DMS153 (cell line): ENCODE measurements at regions not wholly inside any gene's neighbourhood (a gene's known extent, or its start where the extent isn't known, plus 50 kb on each side); places are given as distances from the start of the nearest gene placed in this dataset.

Source experiments
- DNase-seq: peaks from one replicate; lab custom pipeline; 2025; lab: John Stamatoyannopoulos, UW

DNA sequence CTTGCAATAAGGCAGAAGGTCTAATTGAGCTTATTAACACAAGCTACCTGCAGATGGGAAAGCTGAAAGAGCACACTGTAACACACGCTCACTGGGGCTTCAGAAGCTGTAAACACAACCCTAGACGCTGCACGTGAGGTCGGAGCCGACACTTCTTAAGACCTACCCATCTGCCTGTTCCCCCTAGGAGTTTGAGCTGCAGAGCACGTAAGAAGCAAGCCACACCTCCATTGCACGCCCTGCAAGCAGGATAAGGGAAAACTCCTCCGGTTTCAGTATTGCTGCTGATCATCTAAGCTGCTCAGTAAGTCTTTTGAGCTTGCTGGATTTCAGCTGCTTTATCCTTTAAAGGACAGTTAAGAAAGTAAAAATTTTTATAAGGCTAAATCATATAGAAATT lies 244.0 kb upstream of the ZWINT start:
- DNase-seq = no peak

DNA sequence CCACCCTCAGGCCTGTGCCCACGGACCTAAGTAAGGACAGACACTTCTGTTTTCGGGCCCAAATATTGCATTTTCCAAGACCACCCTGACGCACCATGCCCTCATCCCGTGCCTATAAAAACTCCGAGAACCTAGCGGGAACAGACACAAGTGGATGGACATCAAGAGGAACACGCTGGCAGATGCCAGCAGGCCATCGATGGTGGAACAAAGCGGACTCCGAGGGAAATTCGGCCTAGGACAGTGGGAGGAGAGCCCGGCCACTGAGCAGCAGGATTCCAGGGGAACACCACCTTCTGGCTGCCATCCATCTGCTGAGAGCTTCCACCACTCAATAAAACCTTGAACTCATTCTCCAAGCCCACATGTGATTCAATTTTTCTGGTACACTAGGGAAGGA lies 243.6 kb upstream of the ZWINT start:
- no peak for DNase-seq

GRCh38 chr10:56599201-56599600 lies 238.1 kb upstream of the ZWINT start:
- DNase-seq = no peak

DNA sequence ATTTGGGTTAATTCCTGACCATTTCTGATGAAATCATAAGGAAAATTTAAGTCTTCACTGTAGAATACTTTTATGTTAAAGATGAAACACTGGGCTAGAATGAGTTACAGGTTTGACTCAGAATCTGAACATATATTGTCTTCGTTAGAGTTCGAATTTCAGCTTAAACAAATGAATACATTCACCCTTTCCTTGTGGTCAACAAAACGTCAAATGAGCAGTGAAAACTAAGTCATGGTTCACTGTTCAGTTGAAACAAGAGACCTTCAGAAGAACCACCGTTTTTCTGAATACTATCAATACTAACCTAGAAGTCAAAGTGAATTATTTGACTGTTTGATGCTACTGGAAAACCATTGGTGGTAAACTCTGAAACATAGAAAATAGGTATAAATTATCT lies 235.2 kb upstream of the ZWINT start:
- DNase-seq = no peak

DNA sequence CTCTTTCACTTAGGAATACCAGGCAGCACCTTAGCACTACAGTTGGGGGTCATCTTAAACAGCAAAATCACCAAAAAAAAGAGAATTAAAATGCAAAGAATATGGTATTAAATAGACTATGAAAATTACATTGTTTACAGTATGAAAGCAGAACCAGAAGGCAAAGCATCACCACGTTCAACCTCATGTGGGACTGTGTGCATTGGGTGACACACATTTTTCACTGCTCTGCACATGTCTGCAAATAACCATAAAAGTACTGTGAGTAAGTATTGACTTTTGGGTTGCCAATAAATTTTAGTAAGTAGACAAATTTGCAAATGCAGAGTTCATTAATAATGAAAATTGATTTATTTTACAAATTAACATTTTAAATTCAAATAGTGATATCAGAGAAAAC lies 232.1 kb upstream of the ZWINT start:
- no peak for DNase-seq

GRCh38 chr10:56586461-56586891 lies 225.4 kb upstream of the ZWINT start:
- no peak for DNase-seq

DNA sequence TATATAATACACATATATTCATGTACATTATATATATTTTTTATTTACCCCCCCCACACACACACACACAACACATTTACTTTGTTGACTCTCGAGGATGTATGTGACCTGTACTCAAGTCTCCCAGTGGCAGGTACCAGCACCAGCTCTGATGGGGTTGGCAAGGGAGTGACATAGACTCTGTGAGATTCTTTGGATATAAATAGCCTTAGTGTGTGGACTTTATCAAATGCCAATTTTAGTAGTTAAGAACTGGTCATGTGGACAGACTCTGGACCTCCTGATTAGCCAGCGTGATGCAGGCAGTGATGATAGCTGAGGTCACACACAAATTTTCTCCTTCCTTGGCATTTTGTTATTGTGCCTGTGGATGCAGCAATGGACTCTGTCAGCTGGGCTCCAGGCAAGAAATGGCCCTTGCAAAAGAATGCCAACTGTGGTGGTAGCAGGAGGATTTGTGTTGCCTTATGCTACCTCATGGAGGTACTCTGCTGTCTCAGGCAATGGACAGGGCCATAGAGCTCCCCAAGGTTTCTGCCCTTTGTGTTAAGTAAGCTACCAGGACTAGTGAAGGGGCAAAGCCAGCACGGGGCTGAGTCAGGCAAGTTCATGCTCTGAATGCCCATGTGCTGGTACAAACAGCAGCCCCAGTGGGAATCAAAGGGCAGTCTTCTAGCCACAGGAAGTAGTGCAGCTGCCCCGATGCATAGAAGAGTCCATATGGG lies 224.6 kb upstream of the ZWINT start:
- no peak for DNase-seq

GRCh38 chr10:56583316-56583715 lies 222.3 kb upstream of the ZWINT start:
- DNase-seq = no peak

DNA sequence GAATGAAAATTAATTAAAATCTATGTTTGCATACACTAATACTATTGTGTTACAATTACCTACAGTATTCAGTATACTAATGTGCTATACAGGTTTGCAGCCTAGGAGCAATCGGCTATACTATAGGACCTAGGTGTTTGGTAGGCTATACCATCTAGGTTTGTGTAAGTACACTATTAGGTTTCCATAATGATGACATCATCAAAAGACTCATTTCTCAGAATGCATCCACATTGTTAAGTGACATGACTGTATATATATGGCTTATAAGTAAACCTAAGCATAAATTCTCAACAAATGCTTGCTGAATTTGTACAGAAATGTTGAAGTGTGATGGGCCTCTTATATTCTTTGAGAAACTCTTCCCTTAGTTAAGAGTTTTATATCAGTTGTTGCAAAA lies 206.5 kb upstream of the ZWINT start:
- DNase-seq = no peak

DNA sequence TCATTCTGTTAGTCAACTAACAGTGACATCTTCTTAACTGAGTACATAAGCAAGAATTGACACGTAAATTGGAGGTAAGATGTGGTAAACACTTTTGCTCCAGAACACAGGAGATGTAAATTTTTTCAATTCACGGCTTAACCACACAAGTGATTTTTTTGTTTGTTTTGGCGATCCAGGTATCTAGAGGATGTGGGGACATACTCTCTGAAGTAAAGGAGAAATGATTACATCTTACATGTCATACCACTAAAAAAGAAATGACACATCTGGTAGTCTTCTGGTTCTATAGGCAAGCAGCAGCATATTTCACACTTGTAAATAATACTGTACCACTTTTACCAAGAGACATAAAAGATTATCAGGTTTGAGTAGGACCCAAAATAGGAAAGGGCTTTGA lies 200.3 kb upstream of the ZWINT start:
- DNase-seq = no peak

GRCh38 chr10:56551037-56551436 lies 190.0 kb upstream of the ZWINT start:
- no peak for DNase-seq

- peak; percentile 43 for DNase-seq
Measured at GRCh38 chr10:56547163-56547562, 186.1 kb upstream of the ZWINT start.

GRCh38 chr10:56537984-56538383 lies 176.9 kb upstream of the ZWINT start:
- no peak for DNase-seq

- no peak for DNase-seq
Measured at GRCh38 chr10:56522166-56522565, 161.1 kb upstream of the ZWINT start.

- no peak for DNase-seq
Measured at GRCh38 chr10:56508562-56508961, 147.5 kb upstream of the ZWINT start.

DNA sequence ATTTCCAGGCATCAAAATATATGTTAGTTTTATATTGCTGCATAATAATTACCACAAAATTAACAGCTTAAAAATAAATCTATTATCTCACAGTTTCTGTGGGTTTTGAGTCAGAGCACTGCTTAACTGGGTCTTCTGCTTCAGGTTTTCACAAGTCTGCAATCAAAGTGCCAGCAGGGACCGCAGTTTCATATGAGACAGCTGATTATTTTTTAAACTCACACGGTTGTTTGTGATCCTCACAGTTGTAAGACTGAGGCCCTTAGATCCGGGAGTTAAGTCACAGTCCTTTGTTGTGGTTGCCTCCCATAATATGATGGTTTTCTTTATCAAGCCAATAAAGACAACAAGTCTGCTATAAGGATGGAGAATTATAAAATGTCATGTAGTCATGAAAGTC lies 146.0 kb upstream of the ZWINT start:
- DNase-seq = no peak

DNA sequence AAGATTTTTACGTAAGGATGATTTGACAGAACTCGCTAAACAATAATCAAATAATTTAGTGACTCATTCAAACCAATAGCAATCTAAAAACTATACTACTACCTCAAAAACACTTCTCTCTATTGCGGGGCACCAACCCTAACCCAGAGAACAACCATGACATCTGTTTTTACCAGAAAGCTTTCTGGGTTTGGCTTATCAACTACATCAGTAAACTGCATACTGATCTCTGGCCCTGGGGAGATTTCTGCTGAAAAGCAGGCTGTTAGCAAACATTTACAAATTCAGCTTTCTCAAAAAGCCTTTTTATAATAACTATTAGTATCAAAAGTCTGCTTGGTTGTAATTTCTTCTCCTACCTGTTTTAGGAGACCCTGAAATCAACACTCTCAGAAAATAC lies 144.5 kb upstream of the ZWINT start:
- DNase-seq = no peak

DNA sequence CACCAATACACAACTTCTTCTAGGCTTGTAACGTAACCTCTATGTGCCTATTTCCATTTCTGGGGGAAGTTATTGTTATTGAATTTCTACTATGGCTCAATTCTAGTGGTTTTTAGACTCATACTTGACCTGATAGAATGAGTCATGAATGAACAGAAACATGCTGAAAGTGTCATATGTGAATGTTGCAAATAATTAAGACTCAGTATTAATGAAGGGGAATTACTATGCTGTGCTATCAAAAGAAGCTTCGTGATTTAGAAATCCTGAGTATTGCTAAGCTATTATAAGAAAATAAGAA lies 135.1 kb upstream of the ZWINT start:
- no peak for DNase-seq

- DNase-seq = no peak
Measured at GRCh38 chr10:56487746-56488145, 126.7 kb upstream of the ZWINT start.

DNA sequence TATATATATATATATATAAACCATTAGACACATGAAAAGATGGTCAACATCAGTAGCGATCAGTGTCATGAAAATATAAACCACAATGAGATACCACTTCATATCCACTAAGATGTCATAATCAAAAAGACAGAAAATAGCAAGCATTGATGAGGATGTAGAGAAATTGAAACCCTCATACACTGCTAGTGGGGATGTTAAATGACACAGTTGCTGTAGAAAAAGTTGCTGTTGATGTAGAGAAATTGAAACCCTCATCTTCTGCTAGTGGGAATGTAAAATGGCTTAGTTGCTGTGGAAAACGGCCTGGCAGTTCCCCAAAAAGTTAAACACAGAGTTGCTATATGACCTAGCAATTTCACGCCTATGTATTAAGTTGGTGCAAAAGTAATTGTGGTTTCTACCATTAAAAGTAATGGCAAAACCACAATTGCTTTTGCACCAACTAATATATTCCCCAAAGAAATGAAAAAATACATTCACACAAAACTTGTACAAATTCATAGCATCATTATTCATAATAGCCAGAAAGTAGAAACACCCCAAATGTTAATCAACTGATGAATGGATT lies 120.5 kb upstream of the ZWINT start:
- DNase-seq = no peak

DNA sequence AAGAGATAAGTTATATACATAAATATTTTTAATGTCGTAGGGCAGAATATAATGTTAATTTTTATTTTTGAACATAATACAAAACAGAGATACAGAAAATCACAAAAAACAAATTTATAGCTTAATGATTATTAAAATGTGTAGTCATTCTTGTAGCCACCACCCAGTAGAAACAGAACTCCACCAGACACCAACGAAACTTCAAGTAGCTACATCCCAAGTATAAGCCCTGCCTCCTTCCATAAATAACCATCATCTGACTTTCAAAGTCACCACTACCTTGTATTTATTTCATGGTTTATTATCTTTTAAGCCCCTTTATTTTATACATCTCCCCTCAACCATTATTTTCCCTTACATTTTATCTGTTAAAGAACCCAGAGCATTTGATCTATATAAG lies 111.9 kb upstream of the ZWINT start:
- no peak for DNase-seq

DNA sequence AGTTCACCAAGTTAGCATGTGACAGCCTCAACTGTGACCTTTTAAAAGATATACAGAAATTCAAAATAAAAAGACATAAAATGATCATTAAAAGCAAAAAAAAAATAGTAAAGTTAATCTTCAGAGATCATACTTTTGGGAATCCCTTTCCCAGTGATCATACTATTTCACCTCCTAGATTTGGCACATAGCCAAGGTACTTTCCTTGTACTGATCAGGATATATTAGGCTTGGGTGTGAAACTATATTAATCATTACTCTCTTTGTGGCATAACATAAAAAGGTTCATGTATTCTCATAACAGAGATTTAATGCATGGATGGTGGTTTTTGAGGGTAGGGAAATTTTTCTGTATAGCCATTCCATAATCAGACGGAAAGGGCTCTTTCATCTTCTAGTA lies 109.6 kb upstream of the ZWINT start:
- DNase-seq = no peak

GRCh38 chr10:56469482-56469881 lies 108.4 kb upstream of the ZWINT start:
- no peak for DNase-seq

- DNase-seq = no peak
Measured at GRCh38 chr10:56466005-56466404, 104.9 kb upstream of the ZWINT start.
